Loucy (cell line): ENCODE measurements at regions not wholly inside any gene's neighbourhood (a gene's known extent, or its start where the extent isn't known, plus 50 kb on each side); places are given as distances from the start of the nearest gene placed in this dataset.

Source experiments
- H2AFZ ChIP-seq: fragments of 200-600 bp; sonication (generic); 2 replicates; pipeline ENCODE4 v1.6.0; 2016; ENCODE audit warnings: antibody characterized with exemption, mild to moderate bottlenecking, low read length, moderate library complexity
- H3F3A ChIP-seq: fragments of 200-600 bp; 2 replicates; pipeline ENCODE4 v1.6.0; 2016; ENCODE audit warnings: antibody characterized with exemption, low read depth, mild to moderate bottlenecking
- H3K27me3 ChIP-seq: fragments of 200-600 bp; sonication (generic); 2 replicates; pipeline ENCODE4 v1.6.1; 2014; ENCODE audit warnings: low read length, mild to moderate bottlenecking; ENCODE audit not compliant: insufficient read depth, poor library complexity, severe bottlenecking
- H3K36me3 ChIP-seq: fragments of 200-600 bp; sonication (generic); 2 replicates; pipeline ENCODE4 v1.6.1; 2016; ENCODE audit warnings: low read length; ENCODE audit not compliant: insufficient read depth
- H3K4me1 ChIP-seq: fragments of 200-600 bp; sonication (generic); 2 replicates; pipeline ENCODE4 v1.5.1; 2014; ENCODE audit warnings: low read length, mild to moderate bottlenecking; ENCODE audit not compliant: insufficient read depth, poor library complexity, severe bottlenecking
- H3K4me2 ChIP-seq: fragments of 200-600 bp; sonication (generic); 2 replicates; pipeline ENCODE4 v1.6.0; 2014; ENCODE audit warnings: antibody characterized with exemption, low read length, low read depth, mild to moderate bottlenecking; ENCODE audit not compliant: poor library complexity, severe bottlenecking
- H3K4me3 ChIP-seq: fragments of 200-600 bp; sonication (generic); 2 replicates; pipeline ENCODE4 v1.5.1; 2014; ENCODE audit warnings: low read length, mild to moderate bottlenecking, mixed read lengths; ENCODE audit not compliant: poor library complexity, severe bottlenecking
- H3K79me2 ChIP-seq: fragments of 200-600 bp; sonication (generic); 2 replicates; pipeline ENCODE4 v1.6.1; 2014; ENCODE audit warnings: low read length; ENCODE audit not compliant: insufficient read depth
- H3K9ac ChIP-seq: fragments of 200-600 bp; sonication (generic); 2 replicates; pipeline ENCODE4 v1.6.0; 2014; ENCODE audit warnings: mild to moderate bottlenecking, low read depth, low read length, moderate library complexity; ENCODE audit not compliant: poor library complexity, severe bottlenecking
- H3K9me2 ChIP-seq: fragments of 200-600 bp; sonication (generic); replicated peaks from 2 replicates; pipeline ENCODE4 v1.6.1; 2016; ENCODE audit warnings: low read depth, low read length, mixed read lengths
- H3K9me3 ChIP-seq: fragments of 200-600 bp; sonication (generic); 2 replicates; pipeline ENCODE4 v1.6.1; 2014; ENCODE audit warnings: mild to moderate bottlenecking, antibody characterized with exemption, low read length, low read depth; ENCODE audit not compliant: insufficient read depth
- H4K20me1 ChIP-seq: fragments of 200-600 bp; sonication (generic); 2 replicates; pipeline ENCODE4 v1.6.0; 2014; ENCODE audit warnings: antibody characterized with exemption, low read length, mild to moderate bottlenecking; ENCODE audit not compliant: insufficient read depth, poor library complexity, severe bottlenecking
- CTCF ChIP-seq: fragments of 200-600 bp; sonication (generic); conservative IDR thresholded peaks from 2 replicates; pipeline ENCODE4 v1.5.1; 2014; ENCODE audit warnings: mild to moderate bottlenecking, antibody characterized with exemption, low read length
- EZH2phosphoT487 ChIP-seq: fragments of 200-600 bp; IDR thresholded peaks from 2 replicates; pipeline ENCODE4 v1.6.1; 2018; ENCODE audit warnings: antibody characterized with exemption, mild to moderate bottlenecking, moderate library complexity, borderline replicate concordance

- H3K9ac ChIP-seq: no peak overlapping the region
- H3K9me3 ChIP-seq: no peaks in the 10 kb centered on the region
- H3K4me2 ChIP-seq: no peak overlapping the region
- H4K20me1 ChIP-seq: no peaks in the 10 kb centered on the region
- H3K36me3 ChIP-seq: no peaks in the 10 kb centered on the region
- H3K27me3 ChIP-seq: no peaks in the 10 kb centered on the region
- no peaks in the 10 kb centered on the region for H3F3A ChIP-seq
- H3K4me3 ChIP-seq: no peak overlapping the region
- H2AFZ ChIP-seq: no peak overlapping the region
- H3K9me2 ChIP-seq: no peaks in the 10 kb centered on the region
- no peaks in the 10 kb centered on the region for H3K79me2 ChIP-seq
- TF ChIP-seq EZH2phosphoT487: no peak
- TF ChIP-seq CTCF: no peak
- H3K4me1 ChIP-seq: no peaks in the 10 kb centered on the region
Observed at GRCh38 chr6:112450663-112451062, 103.5 kb downstream of the RFPL4B start.

DNA sequence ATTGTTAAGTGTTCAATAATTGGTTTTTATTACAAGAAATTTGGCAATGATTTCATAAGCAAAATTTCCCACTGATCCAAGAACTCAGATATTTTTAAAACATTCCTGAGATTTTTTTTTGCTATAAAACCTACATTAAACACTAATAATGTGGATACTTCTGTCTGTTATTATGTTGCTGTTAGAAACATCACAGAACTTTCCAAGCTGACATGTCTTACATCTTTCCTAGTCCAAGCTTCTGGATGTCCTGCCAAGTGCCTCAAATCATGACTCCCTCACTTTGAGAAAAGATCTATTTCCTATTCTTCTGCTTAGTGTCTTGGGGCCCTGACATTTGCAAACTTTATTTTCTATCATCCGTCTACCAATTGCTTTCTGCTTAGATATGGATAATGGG lies 110.8 kb downstream of the RFPL4B start:
- no peaks in the 10 kb centered on the region for H3F3A ChIP-seq
- no peak overlapping the region for H3K9ac ChIP-seq
- no peaks in the 10 kb centered on the region for H3K27me3 ChIP-seq
- H3K9me3 ChIP-seq: no peaks in the 10 kb centered on the region
- H4K20me1 ChIP-seq: no peaks in the 10 kb centered on the region
- TF ChIP-seq EZH2phosphoT487 (no peak), CTCF (no peak)
- H3K4me1 ChIP-seq: no peaks in the 10 kb centered on the region
- H3K36me3 ChIP-seq: no peaks in the 10 kb centered on the region
- H3K4me3 ChIP-seq: no peak overlapping the region
- H3K4me2 ChIP-seq: no peak overlapping the region
- H3K9me2 ChIP-seq: no peaks in the 10 kb centered on the region
- H2AFZ ChIP-seq: no peak overlapping the region
- H3K79me2 ChIP-seq: no peaks in the 10 kb centered on the region

- H3K79me2 ChIP-seq: no peaks in the 10 kb centered on the region
- no peaks in the 10 kb centered on the region for H3F3A ChIP-seq
- TF ChIP-seq EZH2phosphoT487 (no peak), CTCF (no peak)
- H3K4me2 ChIP-seq: no peak overlapping the region
- H3K4me3 ChIP-seq: no peak overlapping the region
- H4K20me1 ChIP-seq: no peaks in the 10 kb centered on the region
- H3K9ac ChIP-seq: no peak overlapping the region
- no peak overlapping the region for H2AFZ ChIP-seq
- no peaks in the 10 kb centered on the region for H3K36me3 ChIP-seq
- H3K9me3 ChIP-seq: no peaks in the 10 kb centered on the region
- no peaks in the 10 kb centered on the region for H3K9me2 ChIP-seq
- H3K27me3 ChIP-seq: no peaks in the 10 kb centered on the region
- no peaks in the 10 kb centered on the region for H3K4me1 ChIP-seq
Observed at GRCh38 chr6:112459758-112460304, 112.7 kb downstream of the RFPL4B start.
